ENCODE measurements at regions not wholly inside any gene's neighbourhood (a gene's known extent, or its start where the extent isn't known, plus 50 kb on each side); places are given as distances from the start of the nearest gene placed in this dataset.
A peak's percentile ranks its signal among the peaks of the same experiment; 100 is the strongest.

GRCh38 chr17:77880711-77881450 lies 77.6 kb upstream of the TNRC6C start:
- Mint-ChIP-seq H3K9me3 (ENCODE audit: low read depth) (peaks cover 3% of the 10 kb centered on the region), H3K27me3 (no peaks in the 10 kb centered on the region), H3K4me3 (peak overlapping the region; percentile 59), H3K36me3 (peaks cover 3% of the 10 kb centered on the region), H3K4me1 (ENCODE audit: low read depth) (peaks cover 82% of the 10 kb centered on the region), H3K27ac (peak overlapping the region; percentile 64)

DNA sequence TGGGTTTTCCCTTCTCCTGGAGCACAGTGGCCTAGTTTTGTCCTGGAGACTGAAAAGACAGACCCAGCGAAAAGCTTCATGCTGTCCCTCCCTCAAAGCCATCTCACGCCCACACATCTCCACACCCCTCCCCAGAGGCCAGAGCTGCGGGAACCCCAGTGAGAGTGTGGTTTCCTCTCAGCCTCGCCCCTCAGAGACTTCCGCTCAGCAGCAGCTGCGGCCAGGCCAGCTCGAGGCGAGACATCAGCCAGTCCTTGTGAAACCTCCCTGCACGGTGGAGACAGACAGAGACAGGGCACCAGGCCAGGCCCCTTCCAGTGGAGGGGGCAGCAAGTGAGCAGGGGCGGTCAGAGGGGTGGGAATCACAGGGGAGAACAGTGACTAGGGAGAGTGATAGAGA lies 77.0 kb upstream of the TNRC6C start:
- Mint-ChIP-seq H3K36me3 (no peaks in the 10 kb centered on the region), H3K4me1 (ENCODE audit: low read depth) (peaks cover 85% of the 10 kb centered on the region), H3K4me3 (peak overlapping the region; percentile 59), H3K27me3 (no peaks in the 10 kb centered on the region), H3K9me3 (ENCODE audit: low read depth) (no peaks in the 10 kb centered on the region), H3K27ac (peak overlapping the region; percentile 92)

DNA sequence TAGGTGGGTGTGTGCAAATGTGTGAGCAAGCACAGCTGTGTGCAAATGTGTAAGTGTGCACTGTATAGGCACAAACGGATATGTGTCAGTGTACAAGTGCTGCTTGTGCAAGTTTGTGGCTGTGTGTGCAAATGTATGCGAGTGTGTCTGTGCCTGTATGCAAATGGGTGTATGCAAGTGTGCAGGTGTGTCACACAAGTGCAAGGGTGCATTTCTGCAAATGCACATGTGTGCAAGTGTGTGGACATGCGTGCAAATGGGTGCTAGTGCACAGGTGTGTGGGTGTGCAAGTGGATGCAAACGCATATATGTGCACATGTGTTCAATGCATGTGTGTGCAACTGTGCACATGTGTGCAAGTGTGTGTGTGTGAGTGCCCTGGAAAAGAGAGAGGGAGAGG lies 76.5 kb upstream of the TNRC6C start:
- H3K9me3 Mint-ChIP-seq (ENCODE audit: low read depth): no peaks in the 10 kb centered on the region
- H3K27ac Mint-ChIP-seq: peak overlapping the region; percentile 92
- H3K4me1 Mint-ChIP-seq (ENCODE audit: low read depth): peaks cover 87% of the 10 kb centered on the region
- peak overlapping the region; percentile 59 for H3K4me3 Mint-ChIP-seq
- H3K36me3 Mint-ChIP-seq: no peaks in the 10 kb centered on the region
- H3K27me3 Mint-ChIP-seq: no peaks in the 10 kb centered on the region

- no peaks in the 10 kb centered on the region for H3K27me3 Mint-ChIP-seq
- peaks cover 87% of the 10 kb centered on the region for H3K4me1 Mint-ChIP-seq (ENCODE audit: low read depth)
- H3K9me3 Mint-ChIP-seq (ENCODE audit: low read depth): no peaks in the 10 kb centered on the region
- peak overlapping the region; percentile 92 for H3K27ac Mint-ChIP-seq
- peak overlapping the region; percentile 59 for H3K4me3 Mint-ChIP-seq
- no peaks in the 10 kb centered on the region for H3K36me3 Mint-ChIP-seq
Observed at GRCh38 chr17:77882481-77883212, 75.9 kb upstream of the TNRC6C start.

GRCh38 chr17:77883213-77883650 lies 75.3 kb upstream of the TNRC6C start:
- H3K4me1 Mint-ChIP-seq (ENCODE audit: low read depth): peaks cover 89% of the 10 kb centered on the region
- H3K4me3 Mint-ChIP-seq: no peak overlapping the region
- no peaks in the 10 kb centered on the region for H3K36me3 Mint-ChIP-seq
- peak overlapping the region; percentile 92 for H3K27ac Mint-ChIP-seq
- H3K27me3 Mint-ChIP-seq: no peaks in the 10 kb centered on the region
- no peaks in the 10 kb centered on the region for H3K9me3 Mint-ChIP-seq (ENCODE audit: low read depth)

DNA sequence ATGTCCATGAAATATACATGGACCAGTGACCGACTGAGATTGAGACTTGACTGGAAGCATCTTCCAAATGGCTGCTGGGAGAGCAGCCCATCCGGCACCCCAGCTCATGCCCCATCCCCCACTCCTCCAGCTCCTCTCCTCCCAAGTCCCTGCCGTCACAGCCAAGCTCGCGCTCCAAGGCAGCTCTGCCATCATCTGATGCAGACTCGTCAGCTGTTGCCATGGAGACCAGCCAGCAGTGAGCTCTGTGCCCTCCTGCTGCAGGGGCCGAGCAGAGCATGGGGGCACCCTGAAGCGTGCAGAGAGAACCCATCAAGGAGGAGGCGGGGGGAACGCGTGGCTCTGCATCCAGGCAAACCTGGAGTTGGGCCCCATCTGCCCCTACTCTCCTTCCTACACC lies 74.5 kb upstream of the TNRC6C start:
- peak overlapping the region; percentile 38 for H3K4me3 Mint-ChIP-seq
- H3K36me3 Mint-ChIP-seq: no peaks in the 10 kb centered on the region
- H3K9me3 Mint-ChIP-seq (ENCODE audit: low read depth): no peaks in the 10 kb centered on the region
- H3K27me3 Mint-ChIP-seq: no peaks in the 10 kb centered on the region
- peaks cover 85% of the 10 kb centered on the region for H3K4me1 Mint-ChIP-seq (ENCODE audit: low read depth)
- peak overlapping the region; percentile 92 for H3K27ac Mint-ChIP-seq

GRCh38 chr17:77884967-77885641 lies 73.4 kb upstream of the TNRC6C start:
- Mint-ChIP-seq H3K36me3 (no peaks in the 10 kb centered on the region), H3K4me1 (ENCODE audit: low read depth) (peaks cover 74% of the 10 kb centered on the region), H3K9me3 (ENCODE audit: low read depth) (no peaks in the 10 kb centered on the region), H3K4me3 (no peak overlapping the region), H3K27me3 (no peaks in the 10 kb centered on the region), H3K27ac (peak overlapping the region; percentile 92)

- peak overlapping the region; percentile 11 for H3K27ac Mint-ChIP-seq
- H3K4me1 Mint-ChIP-seq (ENCODE audit: low read depth): peaks cover 67% of the 10 kb centered on the region
- H3K9me3 Mint-ChIP-seq (ENCODE audit: low read depth): no peaks in the 10 kb centered on the region
- no peaks in the 10 kb centered on the region for H3K36me3 Mint-ChIP-seq
- no peak overlapping the region for H3K4me3 Mint-ChIP-seq
- H3K27me3 Mint-ChIP-seq: no peaks in the 10 kb centered on the region
Observed at GRCh38 chr17:77885678-77886386, 72.7 kb upstream of the TNRC6C start.

DNA sequence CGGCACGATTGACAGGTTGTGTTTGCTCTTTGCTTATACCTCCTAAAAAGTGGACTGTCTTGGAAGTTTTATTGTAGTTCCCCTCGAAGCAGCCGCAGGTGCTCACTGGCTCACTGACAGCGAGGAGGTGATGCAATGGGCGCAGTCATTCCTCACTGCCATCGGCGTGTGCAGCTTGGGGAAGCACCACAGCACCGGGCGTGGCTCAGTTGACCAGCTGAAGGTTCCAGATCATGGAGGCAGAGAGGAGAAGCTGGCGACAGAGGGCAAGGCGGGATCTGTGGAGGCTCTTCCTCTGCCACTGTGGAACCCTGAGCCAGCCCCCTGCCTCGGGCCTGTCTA lies 72.1 kb upstream of the TNRC6C start:
- Mint-ChIP-seq H3K4me1 (ENCODE audit: low read depth) (peaks cover 62% of the 10 kb centered on the region), H3K36me3 (no peaks in the 10 kb centered on the region), H3K27me3 (no peaks in the 10 kb centered on the region), H3K4me3 (peak overlapping the region; percentile 15), H3K9me3 (ENCODE audit: low read depth) (no peaks in the 10 kb centered on the region), H3K27ac (peak overlapping the region; percentile 11)

DNA sequence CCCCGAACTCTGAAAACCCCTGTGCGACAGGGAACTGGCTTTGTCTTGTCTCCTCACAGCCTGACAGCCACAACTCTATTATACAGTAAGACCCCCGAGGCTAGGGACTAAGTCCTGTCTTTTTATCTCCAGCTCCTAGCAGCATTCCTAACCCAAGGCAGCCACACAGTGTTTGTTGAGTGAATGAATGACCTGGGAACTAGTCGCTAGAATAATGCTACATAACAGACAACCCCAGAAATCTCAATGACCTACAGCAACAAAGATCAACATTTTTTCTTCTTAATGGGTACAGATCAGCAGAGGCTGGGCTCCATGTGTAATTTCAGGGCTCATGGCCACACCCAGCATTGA lies 71.4 kb upstream of the TNRC6C start:
- Mint-ChIP-seq H3K4me3 (peak overlapping the region; percentile 89), H3K36me3 (no peaks in the 10 kb centered on the region), H3K27me3 (no peaks in the 10 kb centered on the region), H3K9me3 (ENCODE audit: low read depth) (no peaks in the 10 kb centered on the region), H3K4me1 (ENCODE audit: low read depth) (peaks cover 55% of the 10 kb centered on the region), H3K27ac (peak overlapping the region; percentile 86)

GRCh38 chr17:77887464-77888241 lies 70.8 kb upstream of the TNRC6C start:
- H3K36me3 Mint-ChIP-seq: no peaks in the 10 kb centered on the region
- H3K9me3 Mint-ChIP-seq (ENCODE audit: low read depth): no peaks in the 10 kb centered on the region
- H3K4me1 Mint-ChIP-seq (ENCODE audit: low read depth): peaks cover 53% of the 10 kb centered on the region
- peak overlapping the region; percentile 89 for H3K4me3 Mint-ChIP-seq
- H3K27ac Mint-ChIP-seq: peak overlapping the region; percentile 86
- no peaks in the 10 kb centered on the region for H3K27me3 Mint-ChIP-seq

GRCh38 chr17:77888242-77889134 lies 70.0 kb upstream of the TNRC6C start:
- no peaks in the 10 kb centered on the region for H3K36me3 Mint-ChIP-seq
- H3K4me1 Mint-ChIP-seq (ENCODE audit: low read depth): peaks cover 56% of the 10 kb centered on the region
- H3K9me3 Mint-ChIP-seq (ENCODE audit: low read depth): no peaks in the 10 kb centered on the region
- no peaks in the 10 kb centered on the region for H3K27me3 Mint-ChIP-seq
- H3K27ac Mint-ChIP-seq: peak overlapping the region; percentile 86
- peak overlapping the region; percentile 89 for H3K4me3 Mint-ChIP-seq

GRCh38 chr17:77889135-77889505 lies 69.4 kb upstream of the TNRC6C start:
- H3K4me1 Mint-ChIP-seq (ENCODE audit: low read depth): peaks cover 56% of the 10 kb centered on the region
- no peaks in the 10 kb centered on the region for H3K27me3 Mint-ChIP-seq
- no peaks in the 10 kb centered on the region for H3K9me3 Mint-ChIP-seq (ENCODE audit: low read depth)
- no peak overlapping the region for H3K27ac Mint-ChIP-seq
- H3K36me3 Mint-ChIP-seq: no peaks in the 10 kb centered on the region
- no peak overlapping the region for H3K4me3 Mint-ChIP-seq
